Mesenteric fat pad (tissue), 1 donor: ENCODE measurements at regions not wholly inside any gene's neighbourhood (a gene's known extent, or its start where the extent isn't known, plus 50 kb on each side); places are given as distances from the start of the nearest gene placed in this dataset.
"Not testable (repeated sequence)": the region's sequence is repeated elsewhere in the genome, so short reads cannot be mapped to it uniquely, and the experiment has no call there.

Experiments
- DNase-seq: peaks from one replicate; pipeline ENCODE4 v3.0.0-alpha.2; 2020; ENCODE audit warnings: low spot score
- donor health status: DM: yes; HTN: yes; CAD: no.

DNA sequence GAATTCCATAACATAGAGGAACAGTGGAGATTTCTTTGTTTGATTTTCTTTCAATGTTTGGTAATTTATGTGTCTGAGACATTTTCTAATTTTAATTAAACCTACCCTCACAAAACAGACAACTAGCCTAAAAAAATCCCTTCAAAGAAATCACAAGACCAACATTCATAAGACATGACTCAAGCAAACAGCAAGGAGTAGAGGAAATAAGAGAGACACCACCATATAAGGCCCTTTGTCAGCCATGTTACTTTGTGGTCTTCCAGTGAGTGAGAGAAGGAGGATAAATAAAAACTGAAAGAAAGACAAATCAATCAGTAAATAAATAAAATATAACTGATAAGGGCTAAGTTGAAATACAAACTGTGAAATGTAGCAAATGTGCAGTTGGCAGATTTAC, 830.8 kb upstream of the SLC39A10 start:
- no peak for DNase-seq

DNA sequence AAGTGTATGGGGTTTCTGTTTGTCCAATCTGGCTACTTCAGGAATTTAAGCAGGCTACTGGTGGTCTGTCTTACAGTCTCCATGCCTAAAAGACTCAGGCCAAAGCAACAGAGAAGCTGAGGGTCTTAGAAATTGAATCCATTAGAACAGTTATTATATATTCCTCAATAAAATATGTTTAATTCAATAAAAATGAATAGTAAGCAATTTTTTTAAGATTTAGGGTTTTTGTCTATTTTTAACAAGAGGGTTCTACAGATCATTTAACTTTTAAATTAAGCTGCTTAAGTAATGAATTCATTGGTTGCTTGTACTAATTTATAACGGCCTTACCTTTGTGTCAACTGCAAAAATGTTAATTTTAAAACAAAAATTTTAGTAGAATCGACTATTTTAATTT, 832.6 kb upstream of the SLC39A10 start:
- no peak for DNase-seq

DNA sequence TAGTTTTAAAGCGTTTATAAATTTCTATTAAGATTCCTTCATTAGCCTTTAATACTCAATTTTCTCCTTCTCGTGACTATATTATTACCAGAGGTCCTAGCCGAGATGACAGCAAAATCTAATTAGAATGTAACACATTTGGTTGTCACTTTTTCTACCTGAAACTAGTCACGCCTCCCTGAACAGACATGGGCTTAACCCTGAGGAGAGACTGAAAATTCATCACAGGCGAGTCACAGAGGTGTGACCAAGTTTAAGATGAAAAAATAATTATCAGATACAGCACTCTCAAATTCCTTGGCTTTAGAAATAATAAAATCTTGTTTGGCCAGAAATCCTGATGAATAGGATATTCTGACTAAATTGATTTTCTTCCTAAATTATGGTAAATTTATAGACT, 834.4 kb upstream of the SLC39A10 start:
- no peak for DNase-seq

DNA sequence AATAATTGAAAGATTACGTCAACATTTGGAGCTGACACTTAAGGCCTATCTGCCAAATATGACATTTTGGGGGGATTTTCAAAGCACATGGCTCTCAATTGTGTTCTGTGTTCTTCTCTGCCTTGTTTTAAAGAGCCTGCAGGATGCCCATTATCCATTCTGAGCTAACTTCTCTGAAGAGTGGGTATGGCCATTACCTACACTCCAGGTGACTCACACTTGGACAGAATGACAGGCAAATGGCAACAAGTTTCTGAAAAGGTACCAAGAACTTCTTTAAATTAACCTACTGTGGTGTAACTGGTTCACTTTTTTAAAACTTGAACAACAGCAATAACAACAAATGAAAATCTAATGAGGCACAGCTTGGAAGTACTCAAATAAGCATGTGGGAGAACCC, 834.9 kb upstream of the SLC39A10 start:
- no peak for DNase-seq

- DNase-seq: no peak
These were observed 837.7 kb upstream of the SLC39A10 start for GRCh38 chr2:194819367-194819766.

DNA sequence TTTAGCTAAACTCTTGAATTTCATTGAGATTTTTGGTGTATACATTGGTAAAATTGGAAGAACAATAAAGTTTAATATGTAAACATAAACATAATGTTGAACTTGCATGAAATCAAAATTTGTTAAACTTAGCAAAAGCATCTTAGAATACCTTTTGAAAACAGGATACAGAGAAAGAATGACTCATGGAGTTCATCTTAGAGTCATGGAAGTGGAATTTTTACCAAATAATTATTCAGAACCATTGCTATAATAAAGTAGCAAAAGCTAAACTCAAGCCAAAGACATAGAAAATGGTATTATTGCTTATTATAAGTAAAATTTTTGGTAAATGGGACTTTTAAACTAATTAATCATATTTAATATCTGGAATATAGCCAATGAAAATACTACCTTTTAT, 841.6 kb upstream of the SLC39A10 start:
- DNase-seq: no peak

GRCh38 chr2:194802589-194802988, 854.4 kb upstream of the SLC39A10 start:
- DNase-seq: no peak

DNA sequence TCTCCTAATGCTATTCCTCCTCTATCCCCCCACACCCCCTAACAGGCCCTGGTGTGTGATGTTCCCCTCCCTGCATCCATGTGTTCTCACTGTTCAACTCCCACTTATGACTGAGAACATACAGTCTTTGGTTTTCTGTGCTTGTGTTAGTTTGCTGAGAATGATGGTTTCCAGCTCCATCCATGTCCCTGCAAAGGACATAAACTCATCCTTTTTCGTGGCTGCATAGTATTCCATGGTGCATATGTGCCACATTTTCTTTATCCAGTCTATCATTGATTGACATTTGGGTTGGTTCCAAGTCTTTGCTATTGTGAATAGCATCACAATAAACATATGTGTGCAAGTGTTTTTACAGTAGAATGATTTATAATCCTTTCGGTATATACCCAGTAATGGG, 870.0 kb upstream of the SLC39A10 start:
- DNase-seq: not testable (repeated sequence)

- not testable (repeated sequence) for DNase-seq
These were observed 885.6 kb upstream of the SLC39A10 start for GRCh38 chr2:194771394-194771793.

GRCh38 chr2:194769030-194769429, 888.0 kb upstream of the SLC39A10 start:
- no peak for DNase-seq

- DNase-seq: no peak
These were observed 891.3 kb upstream of the SLC39A10 start for GRCh38 chr2:194765723-194766122.

GRCh38 chr2:194750926-194751325, 906.1 kb upstream of the SLC39A10 start:
- DNase-seq: no peak

DNA sequence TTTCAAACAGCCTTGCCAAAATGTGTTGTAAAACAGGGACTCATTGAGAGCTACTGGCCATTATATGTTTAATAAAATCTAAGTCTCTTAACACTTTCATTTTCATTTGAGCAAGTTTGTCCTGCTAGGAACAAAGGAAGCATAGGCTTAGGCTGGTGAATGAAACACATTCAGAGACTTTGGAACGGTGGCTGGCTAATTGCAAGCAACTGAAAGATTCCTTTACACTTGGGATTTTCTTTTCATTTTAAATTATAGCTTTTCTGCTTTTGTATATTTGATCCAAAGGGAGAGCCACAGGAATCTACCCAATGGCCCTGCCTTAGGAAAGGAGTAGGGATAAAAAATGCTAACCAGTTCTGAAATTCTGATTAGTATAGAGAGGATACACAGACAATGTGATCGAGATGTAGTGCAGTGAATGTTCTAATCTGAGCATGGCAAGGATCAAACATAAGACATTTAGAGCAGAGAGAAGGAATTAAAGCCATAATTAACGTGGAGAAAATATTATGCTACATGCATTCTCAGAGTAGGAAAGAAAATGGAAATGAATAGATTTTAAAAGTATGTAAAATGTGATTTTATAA, 911.4 kb upstream of the SLC39A10 start:
- DNase-seq: no peak

DNA sequence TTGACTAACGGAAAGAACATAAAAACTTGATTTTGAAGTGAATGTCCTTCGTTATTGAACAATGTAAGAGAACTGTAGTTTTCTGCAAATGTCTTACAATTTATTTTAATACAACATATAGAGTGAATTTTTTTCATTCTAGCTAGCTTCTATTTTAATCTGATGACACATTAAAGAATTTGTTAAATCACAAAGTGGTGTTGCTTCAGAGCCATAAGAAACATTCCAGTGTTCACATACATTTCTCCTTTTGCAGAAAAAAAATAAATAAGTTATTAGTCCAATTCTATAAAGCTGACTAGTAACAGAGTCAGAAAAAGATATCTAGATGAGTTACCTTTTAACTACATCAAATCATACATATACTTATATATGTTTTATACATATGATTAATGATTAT, 914.3 kb upstream of the SLC39A10 start:
- DNase-seq: no peak

- no peak for DNase-seq
These were observed 917.8 kb upstream of the SLC39A10 start for GRCh38 chr2:194739217-194739616.

- DNase-seq: no peak
These were observed 921.0 kb upstream of the SLC39A10 start for GRCh38 chr2:194735837-194736542.

GRCh38 chr2:194730266-194730665, 926.8 kb upstream of the SLC39A10 start:
- DNase-seq: no peak

DNA sequence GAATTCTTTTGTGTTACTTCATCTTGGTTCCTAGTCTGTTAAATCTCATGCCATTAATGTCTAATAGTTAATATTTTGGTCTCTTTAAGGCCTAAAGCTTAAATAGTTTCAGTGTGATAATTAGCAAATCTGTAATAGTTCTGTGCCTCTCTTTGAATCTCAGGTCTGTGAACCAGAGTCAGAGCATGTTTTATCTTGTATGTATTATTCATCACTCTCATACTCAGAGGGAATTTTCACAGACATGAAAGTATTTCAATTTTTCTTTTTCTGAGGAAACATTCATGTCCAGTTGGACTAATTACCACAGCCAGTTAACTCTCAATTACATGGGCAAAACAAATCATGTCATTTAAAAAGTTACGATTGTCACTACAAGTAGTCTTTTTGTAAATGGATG, 931.9 kb upstream of the SLC39A10 start:
- DNase-seq: no peak

- no peak for DNase-seq
These were observed 933.6 kb upstream of the SLC39A10 start for GRCh38 chr2:194723446-194723845.

DNA sequence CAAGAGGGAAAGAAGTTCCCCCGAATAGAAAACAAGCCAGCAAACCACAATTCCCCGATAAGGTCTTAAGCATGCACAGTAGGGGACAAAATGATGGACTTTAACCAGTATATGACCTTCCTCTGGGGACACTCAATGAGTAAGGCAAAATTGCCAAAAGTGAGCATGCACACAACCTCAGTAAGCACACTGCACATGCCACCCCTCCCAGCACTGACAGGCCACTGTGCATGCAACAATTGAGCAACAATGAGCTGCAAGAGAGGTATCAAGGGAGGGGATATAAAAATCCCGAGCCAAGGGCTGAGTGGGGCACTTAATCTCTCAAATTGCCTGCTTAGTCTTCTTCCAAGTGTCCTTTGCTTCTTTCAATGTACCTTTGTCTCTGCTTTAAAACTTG, 935.8 kb upstream of the SLC39A10 start:
- no peak for DNase-seq

DNA sequence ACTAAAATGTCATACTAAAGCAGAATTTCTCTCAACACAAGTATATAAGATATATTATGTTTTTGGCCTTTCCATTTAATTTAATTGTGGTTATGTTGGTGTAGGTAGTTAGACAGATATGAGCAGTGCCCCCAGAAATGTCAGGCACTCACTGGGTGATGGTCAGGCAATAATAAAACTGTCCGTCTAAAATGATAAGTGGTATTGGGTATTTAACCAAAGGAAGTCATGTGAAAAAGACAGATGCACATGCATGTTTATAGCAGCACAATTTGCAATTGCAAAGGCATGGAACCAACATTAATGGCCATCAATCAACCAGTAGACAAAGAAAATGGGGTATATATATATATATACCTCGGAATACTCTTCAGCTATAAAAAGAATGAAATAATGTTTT, 936.6 kb upstream of the SLC39A10 start:
- no peak for DNase-seq

GRCh38 chr2:194718881-194719280, 938.1 kb upstream of the SLC39A10 start:
- DNase-seq: no peak

DNA sequence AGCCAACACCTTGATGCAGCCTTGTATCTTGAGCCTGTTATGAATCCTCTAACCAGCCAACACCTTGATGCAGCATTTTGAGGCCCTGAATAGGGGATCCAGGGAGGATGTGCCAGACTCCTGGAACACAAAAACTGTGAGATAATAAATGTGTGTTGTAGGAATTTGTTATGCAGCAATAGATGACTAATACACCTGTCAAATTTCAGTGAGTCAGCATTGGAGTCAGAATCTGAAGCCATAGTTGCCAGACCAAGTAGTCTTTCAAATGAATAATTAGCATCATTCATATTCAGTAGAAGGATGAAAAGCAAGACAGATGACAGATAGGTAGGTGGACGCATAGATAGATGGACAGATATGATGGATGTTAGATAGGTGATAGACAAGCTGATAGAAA, 942.5 kb upstream of the SLC39A10 start:
- DNase-seq: no peak
